ENCODE measurements at regions not wholly inside any gene's neighbourhood (a gene's known extent, or its start where the extent isn't known, plus 50 kb on each side); places are given as distances from the start of the nearest gene placed in this dataset.

- TF ChIP-seq CTCF (conservative IDR thresholded peaks at IDR 0.05; ENCODE audit: low read length) (no peak), EZH2phosphoT487 (IDR thresholded peaks at IDR 0.05; ENCODE audit: borderline replicate concordance, low read depth, low read length) (no peak)
Observed at GRCh38 chr1:86239894-86240293, 83.3 kb upstream of the COL24A1 start.

Measured in OCI-LY7 (cell line).